HG02885 (cell line): ENCODE measurements at regions not wholly inside any gene's neighbourhood (a gene's known extent, or its start where the extent isn't known, plus 50 kb on each side); places are given as distances from the start of the nearest gene placed in this dataset.
"Not testable (repeated sequence)": the region's sequence is repeated elsewhere in the genome, so short reads cannot be mapped to it uniquely, and the experiment has no call there.

Source experiments
- ATAC-seq: cut with Tn5 transposase; IDR thresholded peaks from one replicate; pipeline ENCODE4 v1.9.1; 2021; ENCODE audit warnings: mild to moderate bottlenecking; ENCODE audit not compliant: unreplicated experiment, poor library complexity

- no peak for ATAC-seq
These were observed 1131.0 kb upstream of the GOT2 start for GRCh38 chr16:59864981-59865666.

- no peak for ATAC-seq
These were observed 1125.7 kb upstream of the GOT2 start for GRCh38 chr16:59859676-59860402.

GRCh38 chr16:59854846-59855439, 1120.8 kb upstream of the GOT2 start:
- no peak for ATAC-seq

GRCh38 chr16:59849716-59850115, 1115.6 kb upstream of the GOT2 start:
- no peak for ATAC-seq

GRCh38 chr16:59848296-59848695, 1114.2 kb upstream of the GOT2 start:
- no peak for ATAC-seq

- no peak for ATAC-seq
These were observed 1106.1 kb upstream of the GOT2 start for GRCh38 chr16:59840169-59840568.

- no peak for ATAC-seq
These were observed 1092.7 kb upstream of the GOT2 start for GRCh38 chr16:59826767-59827166.

GRCh38 chr16:59809488-59809887, 1075.4 kb upstream of the GOT2 start:
- ATAC-seq, result not testable (repeated sequence)

- ATAC-seq, result no peak
These were observed 1049.1 kb upstream of the GOT2 start for GRCh38 chr16:59783191-59783590.

GRCh38 chr16:59773330-59773729, 1039.2 kb upstream of the GOT2 start:
- ATAC-seq, result no peak

GRCh38 chr16:59759296-59759695, 1025.2 kb upstream of the GOT2 start:
- ATAC-seq, result no peak

- no peak for ATAC-seq
These were observed 1024.7 kb upstream of the GOT2 start for GRCh38 chr16:59758848-59759247.

GRCh38 chr16:59754854-59755253, 1020.7 kb upstream of the GOT2 start:
- no peak for ATAC-seq

- no peak for ATAC-seq
These were observed 1015.7 kb upstream of the GOT2 start for GRCh38 chr16:59749662-59750336.

GRCh38 chr16:59748531-59748930, 1014.4 kb upstream of the GOT2 start:
- no peak for ATAC-seq

GRCh38 chr16:59743504-59743903, 1009.4 kb upstream of the GOT2 start:
- no peak for ATAC-seq

- no peak for ATAC-seq
These were observed 1006.7 kb upstream of the GOT2 start for GRCh38 chr16:59740858-59741257.

- ATAC-seq, result no peak
These were observed 1003.2 kb upstream of the GOT2 start for GRCh38 chr16:59737274-59737673.

- ATAC-seq, result no peak
These were observed 999.2 kb upstream of the GOT2 start for GRCh38 chr16:59733321-59733720.

- no peak for ATAC-seq
These were observed 995.5 kb upstream of the GOT2 start for GRCh38 chr16:59729613-59730012.

- no peak for ATAC-seq
These were observed 985.0 kb upstream of the GOT2 start for GRCh38 chr16:59719121-59719520.
